Hematopoietic multipotent progenitor cell treated with erythropoietin and hydrocortisone succinate and interleukin-3 and kit ligand, for 8 days (in vitro differentiated cells): ENCODE measurements at regions not wholly inside any gene's neighbourhood (a gene's known extent, or its start where the extent isn't known, plus 50 kb on each side); places are given as distances from the start of the nearest gene placed in this dataset.
"Not testable (repeated sequence)": the region's sequence is repeated elsewhere in the genome, so short reads cannot be mapped to it uniquely, and the experiment has no call there.

ENCODE experiments used
- DNase-seq: peaks from one replicate; pipeline ENCODE4 v3.0.0-alpha.2; 2015

GRCh38 chr4:69013933-69014332 is 62.3 kb upstream of the UGT2A3 start:
- DNase-seq: not testable (repeated sequence)

DNA sequence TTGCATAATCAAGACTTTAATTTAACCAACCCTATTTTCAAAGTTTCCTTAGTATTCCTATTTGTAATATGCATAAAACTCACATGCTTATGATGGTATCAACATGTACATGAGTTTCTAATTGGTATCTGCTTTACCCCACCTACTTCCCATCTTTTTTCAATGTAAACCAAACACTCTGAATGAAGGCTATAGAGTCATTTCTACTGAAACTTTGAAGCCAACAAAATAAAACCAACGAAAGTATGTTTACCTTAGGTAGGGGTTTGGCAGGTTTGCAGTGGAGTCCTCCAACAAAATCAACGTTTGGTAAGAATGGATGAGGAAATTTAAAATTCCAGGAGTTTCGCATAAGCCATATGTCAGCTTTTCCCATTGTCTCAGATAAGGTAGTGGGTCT is 66.4 kb upstream of the UGT2A3 start:
- DNase-seq: not testable (repeated sequence)

DNA sequence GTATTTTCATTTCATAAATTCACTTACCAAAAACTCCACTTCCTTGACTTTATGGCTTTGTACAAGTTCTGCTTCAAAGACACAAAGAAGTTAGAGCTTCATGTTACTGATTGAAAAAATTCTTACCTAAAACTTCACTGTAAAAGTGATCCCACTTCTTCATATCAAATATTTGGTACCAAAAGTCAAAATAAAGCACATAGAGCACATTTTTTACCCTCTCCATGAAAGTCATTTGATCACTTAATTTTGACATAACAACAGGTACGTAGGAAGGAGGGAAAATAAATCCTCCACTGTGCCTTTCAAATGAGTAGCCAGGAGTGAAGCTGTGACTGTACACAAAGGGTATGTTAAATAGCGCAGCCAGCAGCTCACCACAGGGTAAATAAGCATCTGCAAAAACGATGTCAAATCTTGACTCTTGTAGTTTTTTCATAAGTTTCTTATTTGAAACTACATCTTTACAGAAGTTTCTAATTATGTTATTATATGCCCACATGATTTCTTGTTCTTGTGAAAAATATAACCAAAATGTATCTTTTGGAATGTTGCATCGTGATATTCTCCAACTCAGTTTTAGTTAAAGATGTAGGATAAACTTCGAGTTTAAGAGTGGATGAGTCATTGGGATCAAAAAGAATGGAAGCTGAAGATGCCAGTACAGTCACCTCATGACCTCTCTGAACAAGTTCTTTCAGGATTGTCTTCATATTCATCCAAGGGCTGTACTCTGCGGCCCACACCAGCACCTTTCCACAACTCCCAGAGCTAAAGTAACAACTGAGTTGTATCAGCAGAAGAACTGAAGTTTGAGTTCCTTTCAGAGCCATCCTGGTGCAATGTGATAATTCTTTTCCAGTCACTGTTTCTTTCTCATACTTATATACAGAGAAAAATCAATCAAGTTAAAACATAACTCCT is 68.2 kb upstream of the UGT2A3 start:
- not testable (repeated sequence) for DNase-seq

DNA sequence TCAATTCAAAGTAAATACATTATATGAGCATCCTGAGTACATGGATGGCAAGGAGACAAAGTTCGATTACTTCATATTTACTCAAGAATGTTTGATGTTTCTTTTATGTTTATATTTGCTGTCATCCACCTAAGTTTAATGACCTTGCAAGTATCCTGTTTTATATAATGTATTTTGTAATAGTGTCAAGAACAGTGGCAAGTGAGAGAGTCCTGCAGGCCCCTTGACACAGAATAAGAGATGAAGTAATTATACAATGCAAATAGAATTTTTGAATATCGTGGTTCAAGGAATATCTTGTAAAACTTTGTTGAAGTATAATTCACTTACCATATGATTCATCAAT is 68.8 kb upstream of the UGT2A3 start:
- DNase-seq: not testable (repeated sequence)

GRCh38 chr4:69025191-69025998 is 70.9 kb upstream of the UGT2B7 start:
- DNase-seq: peak; percentile 14

GRCh38 chr4:69025999-69026387 is 70.3 kb upstream of the UGT2B7 start:
- no peak for DNase-seq

DNA sequence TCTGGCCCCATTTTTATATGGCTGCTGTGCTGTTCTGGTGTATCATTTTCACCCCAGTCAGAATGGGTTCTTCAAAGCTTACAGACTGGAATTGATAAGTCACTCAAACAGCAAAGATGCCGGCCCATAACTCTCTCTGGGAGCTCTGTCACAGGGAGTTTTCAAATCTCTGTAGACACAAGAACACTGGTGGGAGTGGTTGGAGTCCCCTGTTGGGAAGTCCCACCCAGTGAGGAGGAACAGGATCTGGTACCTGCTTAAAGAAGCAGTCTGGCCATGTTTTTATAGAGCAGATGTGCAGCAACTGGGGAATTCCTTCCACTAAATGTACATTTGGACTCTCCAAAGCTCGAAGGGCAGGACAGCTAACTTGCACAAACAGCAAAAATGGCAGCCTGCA is 69.3 kb upstream of the UGT2B7 start:
- no peak for DNase-seq

DNA sequence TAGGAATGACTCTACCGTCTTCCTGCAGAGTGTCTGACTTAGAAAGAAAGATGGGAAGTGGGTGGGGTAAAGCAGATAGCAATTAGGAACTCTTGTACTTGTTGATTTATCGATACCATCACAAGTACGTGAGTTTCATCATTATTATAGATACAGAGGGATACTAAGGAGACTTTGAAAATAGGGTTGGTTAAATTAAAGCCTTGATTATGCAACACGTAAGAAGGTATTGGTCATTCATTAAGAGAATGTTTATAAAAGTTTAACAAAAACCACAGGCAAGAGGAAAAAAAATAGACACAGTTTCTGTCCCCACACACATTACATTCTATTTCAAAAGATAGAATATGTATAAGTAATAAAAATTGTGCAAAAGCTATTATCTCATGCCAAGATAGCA is 65.9 kb upstream of the UGT2B7 start:
- no peak for DNase-seq

GRCh38 chr4:69032847-69033638 is 63.2 kb upstream of the UGT2B7 start:
- no peak for DNase-seq

GRCh38 chr4:69034315-69034740 is 61.9 kb upstream of the UGT2B7 start:
- DNase-seq: not testable (repeated sequence)

DNA sequence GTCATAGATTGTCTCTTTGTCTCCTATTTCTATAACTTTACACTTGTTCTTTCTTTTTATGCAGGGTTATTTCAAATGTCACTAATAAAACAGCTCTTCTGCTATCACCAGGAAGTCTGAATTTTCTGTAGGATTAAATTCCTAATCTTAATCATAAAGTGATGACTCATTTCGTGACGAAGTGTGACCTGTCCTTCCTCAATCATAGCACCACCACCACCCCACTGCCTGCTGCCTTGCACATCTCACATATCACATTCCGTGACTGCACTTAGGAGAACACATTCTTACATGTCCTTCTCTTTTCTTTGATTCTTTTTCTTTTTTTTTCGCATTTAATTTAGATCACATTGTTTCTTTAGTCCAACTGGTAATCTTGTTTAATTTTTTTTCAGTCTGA is 57.7 kb upstream of the UGT2B7 start:
- DNase-seq: no peak

GRCh38 chr4:69039071-69039470 is 57.2 kb upstream of the UGT2B7 start:
- DNase-seq: no peak

GRCh38 chr4:69044247-69044646 is 52.0 kb upstream of the UGT2B7 start:
- DNase-seq: no peak
